SJCRH30 (cell line): ENCODE measurements at regions not wholly inside any gene's neighbourhood (a gene's known extent, or its start where the extent isn't known, plus 50 kb on each side); places are given as distances from the start of the nearest gene placed in this dataset.
A peak's percentile ranks its signal among the peaks of the same experiment; 100 is the strongest.
"Not testable (repeated sequence)": the region's sequence is repeated elsewhere in the genome, so short reads cannot be mapped to it uniquely, and the experiment has no call there.

Experiments used
- DNase-seq, 2 experiments: peaks; one replicate each; pipeline ENCODE4 v3.0.0-alpha.2; 2015 to 2020
- H3K27ac ChIP-seq: fragments of 250-450 bp; sonication (Bioruptor Pico); 2 replicates; pipeline ENCODE4 v1.5.1; 2020; ENCODE audit warnings: mild to moderate bottlenecking, moderate library complexity
- H3K27me3 ChIP-seq: fragments of 250-450 bp; sonication (Bioruptor Pico); 2 replicates; pipeline ENCODE4 v1.5.1; 2020; ENCODE audit warnings: mild to moderate bottlenecking, moderate library complexity
- H3K36me3 ChIP-seq: fragments of 250-450 bp; sonication (Bioruptor Pico); 2 replicates; pipeline ENCODE4 v1.5.1; 2020; ENCODE audit warnings: mild to moderate bottlenecking, moderate library complexity
- H3K4me1 ChIP-seq: fragments of 250-450 bp; sonication (Bioruptor Pico); 2 replicates; pipeline ENCODE4 v1.5.1; 2020; ENCODE audit warnings: mild to moderate bottlenecking, moderate library complexity
- H3K4me3 ChIP-seq: fragments of 250-450 bp; sonication (Bioruptor Pico); 2 replicates; pipeline ENCODE4 v1.5.1; 2020; ENCODE audit warnings: mild to moderate bottlenecking, moderate library complexity
- H3K9me3 ChIP-seq: fragments of 250-450 bp; sonication (Bioruptor Pico); replicated peaks from 2 replicates; pipeline ENCODE4 v1.5.1; 2020; ENCODE audit warnings: mild to moderate bottlenecking, moderate library complexity

GRCh38 chr20:20799716-20800312 is 87.4 kb upstream of the RALGAPA2 start:
- H3K36me3 ChIP-seq = no peaks in the 10 kb centered on the region
- no peak overlapping the region for H3K27ac ChIP-seq
- no peak overlapping the region for H3K4me3 ChIP-seq

GRCh38 chr20:20797521-20798310 is 85.3 kb upstream of the RALGAPA2 start:
- Histone ChIP-seq H3K27me3 (no peaks in the 10 kb centered on the region), H3K4me3 (peak overlapping the region; percentile 40), H3K4me1 (peaks cover 23% of the 10 kb centered on the region; the same call in 1 of the 2 replicates), H3K36me3 (no peaks in the 10 kb centered on the region), H3K27ac (peak overlapping the region; percentile 92), H3K9me3 (no peaks in the 10 kb centered on the region)
- peak; percentile 59 to 78 for DNase-seq

More at GRCh38 chr20:20799716-20800312, 87.4 kb upstream of the RALGAPA2 start:
- Histone ChIP-seq H3K4me1 (peaks cover 23% of the 10 kb centered on the region; the same call in 1 of the 2 replicates), H3K27me3 (no peaks in the 10 kb centered on the region), H3K9me3 (no peaks in the 10 kb centered on the region)
- DNase-seq = no peak

GRCh38 chr20:20796766-20797440 is 84.5 kb upstream of the RALGAPA2 start:
- peak; percentile 86 to 95 for DNase-seq
- H3K9me3 ChIP-seq = no peaks in the 10 kb centered on the region
- no peaks in the 10 kb centered on the region for H3K36me3 ChIP-seq
- H3K4me1 ChIP-seq = peaks cover 23% of the 10 kb centered on the region; the same call in 1 of the 2 replicates
- H3K27me3 ChIP-seq = no peaks in the 10 kb centered on the region
- H3K4me3 ChIP-seq = peak overlapping the region; percentile 40
- H3K27ac ChIP-seq = peak overlapping the region; percentile 92

- H3K4me1 ChIP-seq = peaks cover 23% of the 10 kb centered on the region; the same call in 1 of the 2 replicates
- H3K36me3 ChIP-seq = no peaks in the 10 kb centered on the region
- no peak overlapping the region; the same call in 1 of the 2 replicates for H3K27ac ChIP-seq
- no peak overlapping the region for H3K4me3 ChIP-seq
- no peaks in the 10 kb centered on the region for H3K9me3 ChIP-seq
- DNase-seq = no peak
- no peaks in the 10 kb centered on the region for H3K27me3 ChIP-seq
Measured at GRCh38 chr20:20795721-20796120, 83.3 kb upstream of the RALGAPA2 start.

GRCh38 chr20:20795119-20795518 is 82.7 kb upstream of the RALGAPA2 start:
- Histone ChIP-seq H3K27ac (no peak overlapping the region), H3K9me3 (no peaks in the 10 kb centered on the region), H3K27me3 (no peaks in the 10 kb centered on the region), H3K36me3 (no peaks in the 10 kb centered on the region), H3K4me3 (no peak overlapping the region), H3K4me1 (peaks cover 23% of the 10 kb centered on the region; the same call in 1 of the 2 replicates)
- no peak for DNase-seq

- Histone ChIP-seq H3K36me3 (no peaks in the 10 kb centered on the region), H3K4me1 (peaks cover 25% of the 10 kb centered on the region; the same call in 1 of the 2 replicates), H3K4me3 (no peak overlapping the region), H3K9me3 (no peaks in the 10 kb centered on the region), H3K27me3 (no peaks in the 10 kb centered on the region), H3K27ac (no peak overlapping the region)
- peak; percentile 33 to 50 for DNase-seq
Measured at GRCh38 chr20:20793591-20793990, 81.1 kb upstream of the RALGAPA2 start.

GRCh38 chr20:20791664-20792568 is 79.5 kb upstream of the RALGAPA2 start:
- Histone ChIP-seq H3K36me3 (no peaks in the 10 kb centered on the region), H3K9me3 (no peaks in the 10 kb centered on the region), H3K4me3 (no peak overlapping the region), H3K4me1 (peaks cover 14% of the 10 kb centered on the region; the same call in 1 of the 2 replicates), H3K27ac (no peak overlapping the region), H3K27me3 (no peaks in the 10 kb centered on the region)
- no peak for DNase-seq

- DNase-seq = no peak
- Histone ChIP-seq H3K9me3 (no peaks in the 10 kb centered on the region), H3K4me1 (peaks cover 3% of the 10 kb centered on the region; the same call in 1 of the 2 replicates), H3K27me3 (no peaks in the 10 kb centered on the region), H3K36me3 (no peaks in the 10 kb centered on the region), H3K27ac (no peak overlapping the region), H3K4me3 (no peak overlapping the region)
Measured at GRCh38 chr20:20788308-20788707, 75.9 kb upstream of the RALGAPA2 start.

- Histone ChIP-seq H3K27me3 (no peaks in the 10 kb centered on the region), H3K27ac (no peak overlapping the region), H3K4me1 (0 out of 2 replicates have a peak, but pooled peaks cover 3% of the 10 kb centered on the region), H3K9me3 (no peaks in the 10 kb centered on the region), H3K36me3 (no peaks in the 10 kb centered on the region), H3K4me3 (no peak overlapping the region)
- DNase-seq = no peak
Measured at GRCh38 chr20:20786428-20786827, 74.0 kb upstream of the RALGAPA2 start.

- Histone ChIP-seq H3K4me1 (0 out of 2 replicates have a peak, but pooled peaks cover 3% of the 10 kb centered on the region), H3K4me3 (no peak overlapping the region), H3K9me3 (no peaks in the 10 kb centered on the region), H3K36me3 (no peaks in the 10 kb centered on the region), H3K27ac (no peak overlapping the region), H3K27me3 (no peaks in the 10 kb centered on the region)
- DNase-seq = no peak
Measured at GRCh38 chr20:20785226-20785625, 72.8 kb upstream of the RALGAPA2 start.

GRCh38 chr20:20784450-20784849 is 72.0 kb upstream of the RALGAPA2 start:
- H3K36me3 ChIP-seq, H3K9me3 ChIP-seq, H3K27ac ChIP-seq, DNase-seq, H3K4me3 ChIP-seq, H3K4me1 ChIP-seq, H3K27me3 ChIP-seq: not testable (repeated sequence)

- no peak for DNase-seq
- Histone ChIP-seq H3K4me1 (no peaks in the 10 kb centered on the region), H3K27ac (no peak overlapping the region), H3K4me3 (no peak overlapping the region), H3K27me3 (no peaks in the 10 kb centered on the region), H3K36me3 (no peaks in the 10 kb centered on the region), H3K9me3 (no peaks in the 10 kb centered on the region)
Measured at GRCh38 chr20:20783450-20783849, 71.0 kb upstream of the RALGAPA2 start.

GRCh38 chr20:20782755-20783154 is 70.3 kb upstream of the RALGAPA2 start:
- no peak overlapping the region for H3K4me3 ChIP-seq
- H3K36me3 ChIP-seq = no peaks in the 10 kb centered on the region
- H3K27ac ChIP-seq = no peak overlapping the region
- DNase-seq = no peak
- 0 out of 2 replicates have a peak, but pooled peaks cover 2% of the 10 kb centered on the region for H3K9me3 ChIP-seq
- no peaks in the 10 kb centered on the region for H3K4me1 ChIP-seq
- H3K27me3 ChIP-seq = no peaks in the 10 kb centered on the region

GRCh38 chr20:20782231-20782630 is 69.8 kb upstream of the RALGAPA2 start:
- Histone ChIP-seq H3K27ac (no peak overlapping the region), H3K4me3 (no peak overlapping the region), H3K36me3 (no peaks in the 10 kb centered on the region), H3K4me1 (no peaks in the 10 kb centered on the region), H3K9me3 (0 out of 2 replicates have a peak, but pooled peaks cover 3% of the 10 kb centered on the region), H3K27me3 (no peaks in the 10 kb centered on the region)
- no peak for DNase-seq
